HepG2 (cell line): ENCODE measurements at regions not wholly inside any gene's neighbourhood (a gene's known extent, or its start where the extent isn't known, plus 50 kb on each side); places are given as distances from the start of the nearest gene placed in this dataset.

ENCODE experiments used
- ATAC-seq: fragments of 200-7000 bp; cut with Tn5 transposase; 3 replicates; pipeline ENCODE4 v1.9.1; 2020; ENCODE audit warnings: mild to moderate bottlenecking, moderate library complexity
- BruUV-seq: library from RNA; stranded (reverse); fragments of 400-500 nt; replicated peaks from 2 replicates; lab custom pipeline; 2021; lab: Mats Ljungman, UMichigan
- CTCF ChIA-PET: fragments of 300-600 bp; formaldehyde crosslinking; extraction: SDS; loops from one replicate; lab custom pipeline; 2021; ENCODE audit warnings: low total read pairs, inconsistent platforms, low intra/inter-chr PET ratio; lab: Yijun Ruan, JAX
- POLR2A ChIA-PET: fragments of 350-600 bp; sonication (Branson Sonifier 250); formaldehyde crosslinking; loops from one replicate; lab custom pipeline; 2020; ENCODE audit warnings: antibody characterized with exemption, inconsistent platforms; lab: Yijun Ruan, JAX
- DNase-seq: peaks from one replicate; pipeline ENCODE4 v3.0.0-alpha.2; 2015; ENCODE audit warnings: low spot score
- FAIRE-seq: peaks from 3 replicates; lab custom pipeline; 2011; peaks lifted over from hg19 to GRCh38; lab: Jason Lieb, UNC
- H2AFZ ChIP-seq: one replicate; pipeline ENCODE4 v1.6.1; 2011; ENCODE audit warnings: low read length, inconsistent platforms
- H3K27ac ChIP-seq: fragments of 300-600 bp; 3 replicates; pipeline ENCODE4 v1.8.0; 2011; ENCODE audit warnings: mixed run types, mild to moderate bottlenecking, mixed read lengths, low read length, inconsistent platforms; ENCODE audit not compliant: insufficient read depth; ENCODE audit errors: extremely low read length
- H3K27me3 ChIP-seq, 2 experiments: fragments of 200-600 bp in 1 of 2; 2 replicates in 1 of 2; 3 replicates in 1 of 2; pipeline versions ENCODE4 v1.6.0 to v1.8.0; 2011; ENCODE audit warnings: low read length in 2 of 2, mild to moderate bottlenecking in 2 of 2, moderate library complexity in 2 of 2, inconsistent platforms in 1 of 2; ENCODE audit not compliant: insufficient read depth in 2 of 2, control insufficient read depth in 1 of 2
- H3K36me3 ChIP-seq, 2 experiments: fragments of 200-600 bp in 1 of 2; replicated peaks in 1 of 2; 2 replicates in 1 of 2; 3 replicates in 1 of 2; pipeline versions ENCODE4 v1.5.1 to v1.8.0; 2011; ENCODE audit warnings: low read length in 2 of 2, inconsistent platforms in 1 of 2; ENCODE audit not compliant: insufficient read depth in 2 of 2, control insufficient read depth in 1 of 2
- H3K4me1 ChIP-seq: 2 replicates; pipeline ENCODE4 v1.5.1; 2012; ENCODE audit warnings: low read length, inconsistent platforms; ENCODE audit not compliant: insufficient read depth
- H3K4me2 ChIP-seq: 2 replicates; pipeline ENCODE4 v1.6.0; 2011; ENCODE audit warnings: low read depth, low read length, inconsistent platforms
- H3K4me3 ChIP-seq, 3 experiments: fragments of 200-600 bp in 1 of 3; sonication (generic), shearing (Covaris generic) in 1 of 3; replicated peaks in 1 of 3; 2 replicates each; pipeline ENCODE4 v1.5.1; 2011 to 2016; ENCODE audit warnings: low read length in 3 of 3, inconsistent platforms in 2 of 3, low read depth in 2 of 3, mild to moderate bottlenecking in 2 of 3, control low read depth in 1 of 3, mixed read lengths in 1 of 3; ENCODE audit not compliant: insufficient read depth in 1 of 3
- H3K79me2 ChIP-seq: one replicate; pipeline ENCODE4 v1.6.1; 2011; ENCODE audit warnings: low read length, inconsistent platforms; ENCODE audit not compliant: insufficient read depth
- H3K9ac ChIP-seq: 2 replicates; pipeline ENCODE4 v1.6.0; 2011; ENCODE audit warnings: mild to moderate bottlenecking, low read depth, low read length, inconsistent platforms; ENCODE audit not compliant: insufficient read depth
- H3K9me3 ChIP-seq: 2 replicates; pipeline ENCODE4 v1.5.1; 2012; ENCODE audit warnings: mild to moderate bottlenecking, low read length
- H4K20me1 ChIP-seq: 2 replicates; pipeline ENCODE4 v1.6.0; 2011; ENCODE audit warnings: inconsistent platforms, mild to moderate bottlenecking, low read length, moderate library complexity; ENCODE audit not compliant: insufficient read depth
- FIP1L1 ChIP-seq: fragments of 200-400 bp; formaldehyde crosslinking; IDR thresholded peaks from 2 replicates; pipeline ENCODE4 v1.6.1; 2018; ENCODE audit warnings: low read depth, mild to moderate bottlenecking, low read length, moderate library complexity, borderline replicate concordance; ENCODE audit not compliant: insufficient read depth
- MAFK ChIP-seq, 2 experiments: IDR thresholded peaks in 1 of 2; conservative IDR thresholded peaks in 1 of 2; 2 replicates each; pipeline ENCODE4 v1.6.1; 2011; ENCODE audit warnings: improper control_type of control experiment in 2 of 2, low read length in 2 of 2
- NFIC ChIP-seq: IDR thresholded peaks from 2 replicates; pipeline ENCODE4 v1.6.1; 2012; ENCODE audit warnings: mild to moderate bottlenecking, low read length, inconsistent platforms
- PHB2 ChIP-seq: fragments of 450-650 bp; IDR thresholded peaks from 2 replicates; pipeline ENCODE4 v1.6.1; 2018; ENCODE audit not compliant: partially characterized antibody
- RBFOX2 ChIP-seq: fragments of 200-400 bp; formaldehyde crosslinking; IDR thresholded peaks from 2 replicates; pipeline ENCODE4 v1.6.1; 2017; ENCODE audit warnings: low read depth, mild to moderate bottlenecking, low read length
- SCMH1 ChIP-seq: sonication (generic); formaldehyde crosslinking; IDR thresholded peaks from 2 replicates; pipeline ENCODE4 v1.9.0; 2021; ENCODE audit warnings: missing genetic modification reagents, mild to moderate bottlenecking, borderline replicate concordance
- SP1 ChIP-seq, 2 experiments: fragments of 450-650 bp in 1 of 2; sonication (generic) in 1 of 2; formaldehyde crosslinking in 1 of 2; IDR thresholded peaks; 2 replicates each; pipeline versions ENCODE4 v1.4.0 to v1.6.1; 2016 to 2020; ENCODE audit warnings: missing genetic modification reagents in 1 of 2
- STAT5B ChIP-seq: sonication (generic); formaldehyde crosslinking; IDR thresholded peaks from 2 replicates; pipeline ENCODE4 v1.4.0; 2020; ENCODE audit warnings: missing genetic modification reagents
- SUZ12 ChIP-seq: fragments of 150-350 bp; IDR thresholded peaks from 2 replicates; pipeline ENCODE4 v1.6.1; 2014; ENCODE audit warnings: low read depth, low read length
- ZNF546 ChIP-seq: sonication (generic); formaldehyde crosslinking; conservative IDR thresholded peaks from 2 replicates; pipeline ENCODE4 v1.8.1; 2023; ENCODE audit warnings: mild to moderate bottlenecking, missing genetic modification reagents
- ZNF607 ChIP-seq: sonication (generic); formaldehyde crosslinking; IDR thresholded peaks from 2 replicates; pipeline ENCODE4 v1.5.1; 2020; ENCODE audit warnings: missing genetic modification reagents, mild to moderate bottlenecking, borderline replicate concordance
- ZNF629 ChIP-seq: sonication (generic); formaldehyde crosslinking; conservative IDR thresholded peaks from 2 replicates; pipeline ENCODE4 v1.5.0; 2020; ENCODE audit warnings: missing genetic modification reagents
- ZNF749 ChIP-seq: sonication (generic); formaldehyde crosslinking; IDR thresholded peaks from 2 replicates; pipeline ENCODE4 v1.8.0; 2022; ENCODE audit warnings: mild to moderate bottlenecking, missing genetic modification reagents, moderate library complexity, borderline replicate concordance
- ZSCAN21 ChIP-seq: sonication (generic); formaldehyde crosslinking; IDR thresholded peaks from 2 replicates; pipeline ENCODE4 v1.8.0; 2022; ENCODE audit warnings: mild to moderate bottlenecking, missing genetic modification reagents, moderate library complexity, borderline replicate concordance
- ZSCAN29 ChIP-seq: sonication (generic); formaldehyde crosslinking; conservative IDR thresholded peaks from 2 replicates; pipeline ENCODE4 v1.4.0; 2020; ENCODE audit warnings: mild to moderate bottlenecking, missing genetic modification reagents
- WGBS: methylation state at CpG from one replicate; pipeline ENCODE4 v1.1.6; 2017; ENCODE audit warnings: low lambda C conversion rate; 5-methylcytosine and 5-hydroxymethylcytosine counted together
- in situ Hi-C: cut with HindIII; loops from 2 replicates; pipeline ENCODE4 v1.10.0; 2017; ENCODE audit warnings: low pct_unique_long_range_greater_than_20kb; ENCODE audit not compliant: extremely low pct_ligation_motif_present
- intact Hi-C: fragments of 100-400 bp; cut with micrococcal nuclease; formaldehyde crosslinking; loops from one replicate; pipeline ENCODE4 v1.10.0; 2022; ENCODE audit not compliant: unreplicated experiment
- TF ChIP-seq, protein P1 (sequence below): sonication (generic); formaldehyde crosslinking; IDR thresholded peaks from 2 replicates; pipeline ENCODE4 v1.8.0; 2023; ENCODE audit warnings: mild to moderate bottlenecking, missing genetic modification reagents
- TF ChIP-seq, protein P2 (sequence below): sonication (generic); formaldehyde crosslinking; IDR thresholded peaks from 2 replicates; pipeline ENCODE4 v1.5.0; 2020; ENCODE audit warnings: mild to moderate bottlenecking, missing genetic modification reagents

DNA sequence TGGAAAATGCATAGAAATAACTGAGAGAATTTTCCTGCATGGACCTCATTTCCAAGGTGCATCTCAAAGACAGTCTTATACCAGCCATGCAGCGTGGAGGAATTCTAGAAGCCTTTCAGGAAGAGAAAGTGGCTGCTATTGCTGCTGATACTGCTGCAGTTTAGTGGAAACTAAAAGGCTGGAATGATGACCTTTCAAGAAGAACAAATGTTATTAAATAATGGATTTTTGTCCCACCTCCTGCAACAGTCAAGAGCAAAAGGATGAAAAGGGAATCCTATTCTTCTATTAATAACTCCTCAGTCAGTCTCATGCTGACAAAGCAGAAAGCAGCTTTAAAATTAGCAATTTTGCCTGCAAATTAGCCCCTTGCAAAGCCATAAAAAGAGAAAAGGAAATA lies 68.2 kb upstream of the C1orf87 start:
- no peak overlapping the region for H3K4me2 ChIP-seq
- H3K9me3 ChIP-seq: no peaks in the 10 kb centered on the region
- no peak for TF ChIP-seq FIP1L1
- TF ChIP-seq ZNF607 (CRISPR knock-in tag): no peak
- no peak for TF ChIP-seq NFIC
- TF ChIP-seq, protein P1, sequence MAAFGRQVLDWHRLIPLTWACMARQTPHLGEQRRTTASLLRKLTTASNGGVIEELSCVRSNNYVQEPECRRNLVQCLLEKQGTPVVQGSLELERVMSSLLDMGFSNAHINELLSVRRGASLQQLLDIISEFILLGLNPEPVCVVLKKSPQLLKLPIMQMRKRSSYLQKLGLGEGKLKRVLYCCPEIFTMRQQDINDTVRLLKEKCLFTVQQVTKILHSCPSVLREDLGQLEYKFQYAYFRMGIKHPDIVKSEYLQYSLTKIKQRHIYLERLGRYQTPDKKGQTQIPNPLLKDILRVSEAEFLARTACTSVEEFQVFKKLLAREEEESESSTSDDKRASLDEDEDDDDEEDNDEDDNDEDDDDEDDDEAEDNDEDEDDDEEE (CRISPR knock-in tag): no peak
- peak in 1 of 2 experiments; percentile 42; a peak in 2 of 4 replicates for TF ChIP-seq MAFK (conservative IDR thresholded peaks at IDR 0.05 in 1 of 2, IDR thresholded peaks at IDR 0.05 in 1 of 2; ENCODE audit: low read length in 2 of 2)
- no peaks in the 10 kb centered on the region for H3K36me3 ChIP-seq
- POLR2A ChIA-PET: no interaction called here
- H3K27me3 ChIP-seq: no peaks in the 10 kb centered on the region; a peak in 1 of 5 replicates
- intact Hi-C loops: no loop called here
- FAIRE-seq: no peak
- no peak overlapping the region for H2AFZ ChIP-seq
- in situ Hi-C loops: no loop called here
- BruUV-seq: no TSS peak
- H3K4me1 ChIP-seq: no peaks in the 10 kb centered on the region
- H3K79me2 ChIP-seq: no peaks in the 10 kb centered on the region
- no peak for ATAC-seq
- CTCF ChIA-PET: no interaction called here
- no peak overlapping the region for H3K4me3 ChIP-seq
- 9% methylated on average over 1 of the region's 1 CpG for WGBS
- DNase-seq: no peak
- no peak overlapping the region for H3K9ac ChIP-seq
- H3K27ac ChIP-seq: no peak overlapping the region
- no peaks in the 10 kb centered on the region for H4K20me1 ChIP-seq

DNA sequence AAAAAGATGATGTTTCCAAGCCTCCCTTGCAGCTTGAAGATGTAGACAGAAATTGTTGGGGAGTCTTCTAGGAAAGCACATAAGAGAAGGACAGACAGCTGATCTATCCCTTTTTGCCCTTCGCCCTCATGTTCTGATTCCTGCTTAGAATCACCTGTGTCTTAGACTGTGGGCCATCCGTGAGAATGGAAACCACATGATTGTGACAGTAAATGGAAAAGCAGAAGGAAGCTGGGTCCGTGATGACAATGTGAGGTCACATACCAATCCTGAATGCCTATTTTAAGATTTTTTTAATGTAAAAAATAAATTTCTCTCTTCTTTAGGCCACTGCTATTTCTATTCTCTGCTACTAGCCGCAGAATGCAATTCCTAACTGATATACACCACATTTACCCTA lies 67.7 kb upstream of the C1orf87 start:
- in situ Hi-C loops (no loop called here), intact Hi-C loops (no loop called here)
- no peaks in the 10 kb centered on the region for H3K79me2 ChIP-seq
- H3K9me3 ChIP-seq: no peaks in the 10 kb centered on the region
- DNase-seq: no peak
- H3K36me3 ChIP-seq: no peaks in the 10 kb centered on the region
- no peak overlapping the region for H2AFZ ChIP-seq
- no peaks in the 10 kb centered on the region for H4K20me1 ChIP-seq
- H3K9ac ChIP-seq: no peak overlapping the region
- no peak for FAIRE-seq
- no peak for ATAC-seq
- H3K27ac ChIP-seq: no peak overlapping the region
- BruUV-seq: no TSS peak
- POLR2A ChIA-PET: no interaction called here
- 8% methylated on average over 4 of the region's 4 CpGs for WGBS
- H3K4me3 ChIP-seq: no peak overlapping the region
- CTCF ChIA-PET: no interaction called here
- H3K4me2 ChIP-seq: no peak overlapping the region
- H3K27me3 ChIP-seq: no peaks in the 10 kb centered on the region; a peak in 1 of 5 replicates
- no peaks in the 10 kb centered on the region for H3K4me1 ChIP-seq
- TF ChIP-seq ZSCAN21 (CRISPR knock-in tag): no peak
- no peak for TF ChIP-seq ZNF546 (CRISPR knock-in tag)
- TF ChIP-seq ZNF629 (CRISPR knock-in tag): no peak
- no peak for TF ChIP-seq SUZ12
- no peak for TF ChIP-seq ZNF749 (CRISPR knock-in tag)
- TF ChIP-seq RBFOX2: no peak
- no peak for TF ChIP-seq STAT5B (CRISPR knock-in tag)
- no peak for TF ChIP-seq PHB2
- TF ChIP-seq, protein P2, sequence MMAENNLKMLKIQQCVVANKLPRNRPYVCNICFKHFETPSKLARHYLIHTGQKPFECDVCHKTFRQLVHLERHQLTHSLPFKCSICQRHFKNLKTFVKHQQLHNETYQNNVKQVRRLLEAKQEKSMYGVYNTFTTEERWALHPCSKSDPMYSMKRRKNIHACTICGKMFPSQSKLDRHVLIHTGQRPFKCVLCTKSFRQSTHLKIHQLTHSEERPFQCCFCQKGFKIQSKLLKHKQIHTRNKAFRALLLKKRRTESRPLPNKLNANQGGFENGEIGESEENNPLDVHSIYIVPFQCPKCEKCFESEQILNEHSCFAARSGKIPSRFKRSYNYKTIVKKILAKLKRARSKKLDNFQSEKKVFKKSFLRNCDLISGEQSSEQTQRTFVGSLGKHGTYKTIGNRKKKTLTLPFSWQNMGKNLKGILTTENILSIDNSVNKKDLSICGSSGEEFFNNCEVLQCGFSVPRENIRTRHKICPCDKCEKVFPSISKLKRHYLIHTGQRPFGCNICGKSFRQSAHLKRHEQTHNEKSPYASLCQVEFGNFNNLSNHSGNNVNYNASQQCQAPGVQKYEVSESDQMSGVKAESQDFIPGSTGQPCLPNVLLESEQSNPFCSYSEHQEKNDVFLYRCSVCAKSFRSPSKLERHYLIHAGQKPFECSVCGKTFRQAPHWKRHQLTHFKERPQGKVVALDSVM (CRISPR knock-in tag): no peak
- TF ChIP-seq ZSCAN29 (CRISPR knock-in tag): no peak
- TF ChIP-seq SP1 (IDR thresholded peaks at IDR 0.05): no peak
- no peak for TF ChIP-seq SP1 (CRISPR knock-in tag; IDR thresholded peaks at IDR 0.05)
- no peak for TF ChIP-seq SCMH1 (CRISPR knock-in tag)
